NCI-H187 (cell line): ENCODE measurements at regions not wholly inside any gene's neighbourhood (a gene's known extent, or its start where the extent isn't known, plus 50 kb on each side); places are given as distances from the start of the nearest gene placed in this dataset.
A peak's percentile ranks its signal among the peaks of the same experiment; 100 is the strongest.
"Not testable (repeated sequence)": the region's sequence is repeated elsewhere in the genome, so short reads cannot be mapped to it uniquely, and the experiment has no call there.

Source experiments
- DNase-seq, 2 experiments: peaks; one replicate each; lab custom pipeline; 2025; lab: John Stamatoyannopoulos, UW

DNA sequence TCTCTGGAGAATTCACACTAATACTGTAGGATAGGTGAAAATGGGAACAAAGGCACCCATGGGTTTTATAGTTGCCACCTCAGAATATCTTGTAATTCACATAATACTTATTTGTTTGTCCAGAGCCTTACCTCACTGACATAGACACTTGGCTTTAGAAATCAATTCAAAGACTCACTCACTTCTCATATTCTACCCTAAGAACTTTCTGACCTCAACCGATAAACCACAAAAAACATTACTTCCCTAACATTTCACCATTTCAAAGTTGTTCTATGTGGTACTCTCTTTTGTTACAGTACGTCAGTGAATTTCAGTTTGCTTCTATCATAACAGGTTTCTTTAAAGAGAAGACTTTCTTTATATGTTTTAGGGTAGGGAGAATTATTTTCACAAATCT is 359.3 kb downstream of the IGSF11 start:
- no peak for DNase-seq

DNA sequence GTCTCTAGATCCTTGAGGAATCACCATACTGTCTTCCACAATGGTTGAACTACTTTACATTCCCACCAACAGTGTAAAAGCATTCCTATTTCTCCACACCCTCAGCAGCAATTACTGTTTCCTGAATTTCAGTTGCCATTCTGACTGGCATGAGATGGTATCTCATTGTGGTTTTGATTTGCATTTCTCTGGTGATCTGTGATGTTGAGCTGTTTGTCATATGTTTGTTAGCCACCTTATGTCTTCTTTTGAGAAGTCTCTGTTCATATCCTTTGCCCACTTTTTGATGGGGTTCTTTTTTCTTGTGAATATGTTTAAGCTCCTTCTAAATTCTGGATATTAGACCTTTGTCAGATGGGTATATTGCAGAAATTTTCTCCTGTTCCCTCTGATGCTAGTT is 356.0 kb downstream of the IGSF11 start:
- DNase-seq = not testable (repeated sequence)

DNA sequence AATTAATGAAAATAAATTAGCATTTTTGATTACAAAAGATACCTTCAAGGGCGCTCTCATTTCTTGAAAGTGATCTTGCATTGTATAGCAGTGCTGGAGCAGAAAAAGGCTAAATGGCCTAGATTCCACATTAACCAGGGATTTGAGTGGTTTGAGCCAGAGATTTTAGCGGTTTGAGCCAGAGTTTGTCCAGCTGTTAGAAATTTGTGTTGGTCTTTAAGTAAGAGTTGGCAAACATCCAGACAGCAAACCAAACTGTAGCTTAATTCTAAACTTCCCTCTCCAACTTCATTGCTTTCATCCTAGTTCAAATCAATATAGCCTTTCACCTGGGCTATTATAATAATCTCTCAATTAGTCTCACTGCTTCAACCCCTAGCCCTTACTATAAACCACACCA is 351.7 kb downstream of the IGSF11 start:
- no peak for DNase-seq

DNA sequence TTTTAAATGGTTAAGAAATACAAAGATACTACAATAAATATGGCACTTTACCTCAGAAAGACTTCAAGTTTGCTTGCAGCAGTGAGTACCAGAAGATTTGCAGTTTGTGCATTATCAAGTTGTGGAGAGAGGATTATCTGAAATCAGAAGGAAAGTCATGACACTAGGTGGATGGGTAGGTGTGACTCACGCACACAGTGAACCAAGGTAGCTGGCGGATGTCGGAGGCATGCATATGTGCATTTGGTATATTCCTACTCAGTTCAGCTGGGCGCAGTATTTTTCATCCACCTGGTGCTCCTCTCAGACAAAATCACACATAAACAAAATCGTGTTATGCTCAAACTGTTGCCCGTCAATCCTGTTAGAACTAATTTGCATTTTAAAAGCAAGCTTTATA is 351.0 kb downstream of the IGSF11 start:
- DNase-seq = no peak

DNA sequence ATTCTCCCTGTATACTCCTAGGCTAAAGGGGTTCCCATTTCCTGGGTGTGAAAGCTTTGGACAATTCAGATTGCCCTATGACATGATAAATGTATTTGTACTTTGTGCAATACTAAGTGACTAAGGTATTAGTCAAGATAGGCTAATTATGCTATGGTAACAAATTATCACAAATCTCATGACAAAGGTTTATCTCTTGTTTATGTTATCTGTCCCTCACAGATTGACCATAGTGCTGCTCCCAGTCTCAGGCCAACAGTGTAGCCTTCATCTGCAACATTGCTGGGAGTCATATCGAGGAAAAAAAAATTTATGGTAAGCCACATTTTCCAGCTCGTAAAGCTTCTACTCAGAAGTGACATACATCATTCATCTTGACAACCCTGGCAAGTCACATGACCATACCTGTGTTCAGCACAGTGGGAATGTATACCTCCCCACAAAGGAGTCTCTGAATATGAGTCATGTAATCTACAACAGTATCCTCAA is 346.2 kb downstream of the IGSF11 start:
- DNase-seq = no peak

DNA sequence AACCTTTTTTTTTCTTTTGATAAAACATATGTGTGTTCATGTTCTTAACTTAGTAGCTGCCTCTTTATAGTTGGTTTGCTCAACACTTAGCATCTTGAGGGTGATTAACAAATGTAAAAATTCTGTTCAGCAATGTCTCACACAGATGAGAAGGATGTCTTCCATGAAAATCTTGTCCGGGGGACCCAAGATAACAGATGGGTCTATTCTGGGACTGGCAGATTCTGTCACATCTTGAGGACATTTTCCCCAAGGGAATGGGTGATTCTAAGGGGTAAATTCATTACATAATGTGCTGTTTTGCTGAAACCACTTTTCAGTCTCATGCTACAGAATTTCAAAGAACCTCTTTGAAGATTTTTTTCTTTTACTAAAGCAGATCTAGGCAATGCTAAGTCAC is 342.2 kb downstream of the IGSF11 start:
- no peak for DNase-seq

DNA sequence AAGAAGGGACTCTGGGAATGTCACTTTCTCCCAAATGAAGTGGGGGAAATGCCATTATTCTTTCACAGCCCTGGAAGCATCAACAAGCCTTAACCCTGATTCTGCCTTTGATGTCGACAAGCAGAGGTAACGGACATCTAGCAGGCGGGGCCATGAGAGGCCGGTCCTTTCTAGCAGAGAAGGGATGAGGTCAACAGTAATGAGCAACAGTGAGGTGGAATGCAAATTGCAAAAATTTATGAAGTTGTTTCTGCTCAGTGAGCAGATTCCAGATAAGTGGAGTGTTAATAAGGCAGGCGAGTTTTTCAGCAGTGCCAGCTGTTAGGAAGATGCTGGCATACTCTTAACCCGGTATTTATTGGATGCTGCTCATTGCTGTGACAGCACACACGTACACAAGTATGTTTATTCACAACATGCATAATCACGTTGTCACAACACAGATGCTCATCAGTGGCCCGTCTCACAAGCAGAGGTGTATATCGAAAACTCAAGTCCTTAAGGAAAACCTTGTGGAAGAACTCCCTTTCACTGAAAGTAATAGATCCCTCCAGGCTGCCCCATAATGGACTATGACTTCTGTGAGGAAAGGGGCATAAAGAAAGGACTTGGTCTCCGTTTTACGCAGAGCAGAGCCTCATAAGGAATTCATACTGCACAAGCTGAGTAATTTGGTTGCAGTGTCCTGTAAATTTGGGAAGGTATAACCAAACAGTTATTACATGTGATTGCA is 329.0 kb downstream of the IGSF11 start:
- no peak for DNase-seq

DNA sequence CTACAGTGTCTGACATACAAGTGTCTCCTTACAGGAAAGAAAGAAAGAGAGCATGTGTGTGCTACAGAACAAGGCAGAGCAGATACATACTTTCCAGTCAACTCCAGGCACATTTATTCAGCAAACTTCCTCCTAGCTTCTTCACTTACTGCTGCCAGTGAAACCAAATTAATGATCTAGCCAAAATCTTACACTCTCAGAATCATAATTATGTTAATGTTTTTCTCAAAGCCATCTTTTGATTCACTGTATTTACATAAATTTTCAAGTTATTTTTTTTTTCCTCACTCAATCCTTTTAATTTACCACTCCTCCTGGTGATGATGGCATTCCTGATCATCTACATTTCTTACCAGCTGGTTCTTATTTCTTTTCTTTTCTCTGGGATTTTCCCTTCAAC is 326.7 kb downstream of the IGSF11 start:
- DNase-seq = no peak

DNA sequence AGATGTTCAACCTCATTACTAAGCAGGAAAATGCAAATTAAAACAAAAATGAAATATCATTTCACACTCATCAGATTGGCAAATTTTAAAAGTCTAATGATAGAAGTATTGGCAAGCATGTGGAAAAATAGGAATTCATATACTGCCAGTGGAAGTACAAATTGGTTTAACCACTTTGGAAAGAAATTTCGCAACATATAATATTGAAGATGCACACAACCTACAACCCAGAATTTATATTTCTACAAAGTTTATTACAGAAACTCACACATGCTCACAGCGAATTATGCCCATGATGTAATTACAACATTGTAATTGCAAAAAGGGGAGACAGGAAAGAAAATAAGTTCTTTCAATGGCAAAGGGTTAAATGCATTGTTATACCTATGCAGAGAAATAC is 324.1 kb downstream of the IGSF11 start:
- no peak for DNase-seq

DNA sequence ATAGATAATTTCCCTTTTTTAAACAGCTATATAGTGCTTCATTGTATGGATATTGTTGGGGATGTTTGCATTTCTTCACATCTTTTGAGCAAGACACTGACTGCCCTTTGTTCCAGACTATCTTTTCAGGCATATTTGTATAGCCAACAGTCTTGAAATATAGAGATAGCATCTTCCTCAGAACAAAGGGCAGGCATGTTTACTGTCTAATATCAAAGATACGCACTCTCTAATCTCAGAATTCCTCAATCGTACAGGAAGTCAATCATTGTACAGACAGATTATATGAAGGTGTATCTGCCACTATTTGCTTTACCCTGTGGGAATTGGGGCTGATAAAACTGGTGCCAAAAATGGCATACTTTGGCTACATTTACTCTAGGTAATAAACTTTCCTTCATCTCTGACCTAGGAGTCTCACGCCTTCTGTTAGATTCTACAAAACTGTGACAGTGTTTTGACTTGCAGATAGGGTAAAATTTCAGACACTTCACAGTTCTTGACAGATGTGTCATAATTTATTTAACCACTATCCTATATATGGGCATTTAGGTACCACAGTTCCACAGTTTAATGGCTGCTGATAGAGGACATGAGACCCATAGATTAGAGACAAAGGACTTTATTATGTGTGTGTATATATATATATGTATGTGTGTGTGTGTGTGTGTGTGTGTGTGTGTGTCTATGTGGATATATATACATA is 321.0 kb downstream of the IGSF11 start:
- DNase-seq = no peak

DNA sequence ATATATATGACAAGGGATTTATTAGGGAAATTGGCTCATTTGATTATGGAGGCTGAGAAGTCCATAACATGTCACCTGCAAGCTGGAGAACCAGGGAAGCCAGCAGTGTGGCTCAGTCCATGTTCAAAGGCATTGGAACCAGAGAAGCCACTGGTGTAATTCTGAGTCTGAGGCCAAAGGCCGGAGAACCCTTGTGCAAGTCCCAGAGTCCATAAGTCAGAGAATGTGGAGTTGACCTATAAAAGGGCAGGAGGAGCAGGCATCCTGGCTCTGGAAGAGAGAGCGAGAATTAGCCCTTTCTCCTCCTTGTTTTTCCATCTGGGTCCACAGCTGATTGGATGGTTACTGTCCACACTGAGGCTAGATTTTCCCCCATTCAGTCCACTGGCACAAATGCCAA is 319.8 kb downstream of the IGSF11 start:
- DNase-seq = no peak

DNA sequence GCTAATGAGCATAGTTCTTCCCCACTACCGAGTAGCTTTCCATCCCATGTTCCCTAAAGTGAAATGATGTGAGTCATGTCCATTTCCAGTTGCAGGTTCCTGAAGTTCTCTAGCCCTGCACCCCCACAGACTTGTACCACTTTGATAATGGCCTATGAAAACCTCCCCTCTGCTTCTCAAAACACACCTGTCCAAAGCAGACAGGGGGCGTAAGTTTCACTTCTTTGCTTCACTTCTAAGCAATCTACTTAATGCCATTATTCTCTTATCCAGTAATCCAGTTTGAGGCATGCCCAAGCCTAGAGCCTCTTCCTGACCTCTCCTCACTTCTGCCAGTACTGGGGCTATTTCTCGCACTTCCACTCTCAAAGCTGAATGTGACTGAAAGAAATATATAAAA is 305.1 kb downstream of the IGSF11 start:
- no peak for DNase-seq

DNA sequence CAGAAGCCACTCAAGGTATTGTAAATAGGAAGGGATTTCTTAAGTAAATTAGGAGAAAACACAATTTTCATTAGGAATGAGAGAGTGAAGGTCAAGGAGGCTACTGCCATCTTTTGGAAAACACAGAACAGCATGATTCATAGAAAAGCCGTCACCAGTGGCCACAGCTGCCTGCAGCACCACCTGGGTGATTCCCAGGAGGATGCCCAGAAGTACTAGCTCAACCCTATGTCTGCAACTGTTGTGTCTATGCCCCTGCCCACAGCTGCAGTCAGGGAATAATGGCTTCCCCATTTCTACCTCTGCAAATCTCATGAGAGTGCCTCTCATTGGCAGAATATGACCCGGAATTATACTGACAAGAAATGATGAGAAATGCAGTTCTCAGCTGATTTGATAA is 300.0 kb downstream of the IGSF11 start:
- peak in 1 of 2 experiments; percentile 5 for DNase-seq

DNA sequence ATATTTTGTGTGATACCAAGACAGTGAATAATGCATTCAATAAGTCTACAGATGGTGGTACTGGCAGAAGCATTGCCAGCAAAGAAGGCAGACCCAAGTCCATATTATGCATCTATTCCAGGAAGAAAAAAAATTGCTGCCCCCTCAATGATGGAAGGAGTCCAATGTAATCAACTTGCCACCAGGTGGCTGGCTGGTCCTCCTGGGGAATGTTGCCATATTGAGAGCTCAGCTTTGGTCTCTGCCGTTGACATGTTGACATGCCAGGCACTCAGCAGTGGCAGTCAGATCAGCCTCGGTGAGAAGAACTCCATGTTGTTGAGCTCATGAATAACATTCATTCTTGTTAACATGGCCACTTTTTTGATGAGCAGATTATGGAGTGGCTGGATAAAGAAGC is 298.5 kb downstream of the IGSF11 start:
- DNase-seq = no peak

DNA sequence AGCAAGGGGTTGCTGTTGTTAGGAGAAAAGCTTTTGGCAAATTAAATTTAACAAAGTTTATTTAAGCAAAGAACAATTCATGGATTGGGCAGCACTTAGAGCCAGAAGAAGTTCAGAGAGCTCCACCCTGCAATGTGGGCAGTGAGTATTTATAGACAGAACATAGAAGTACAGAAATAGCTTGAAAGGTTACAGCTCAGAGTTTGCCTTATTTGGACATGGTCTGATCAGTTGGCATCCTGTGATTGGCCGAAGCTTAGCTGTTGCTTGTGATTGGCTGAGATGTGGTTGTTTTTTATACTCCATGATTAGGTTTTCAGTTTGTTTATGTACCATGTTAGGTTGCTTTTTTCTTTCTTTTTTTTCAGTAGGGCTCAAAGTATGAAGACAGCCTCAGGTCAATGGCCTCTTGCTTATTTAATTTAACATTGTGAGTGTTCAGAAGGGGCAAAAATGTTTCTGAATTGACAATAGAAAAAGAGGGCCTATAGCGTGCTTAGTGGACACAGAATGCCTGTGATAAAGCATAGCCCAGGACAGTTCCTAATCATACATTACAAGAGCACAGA is 293.8 kb downstream of the IGSF11 start:
- no peak for DNase-seq

DNA sequence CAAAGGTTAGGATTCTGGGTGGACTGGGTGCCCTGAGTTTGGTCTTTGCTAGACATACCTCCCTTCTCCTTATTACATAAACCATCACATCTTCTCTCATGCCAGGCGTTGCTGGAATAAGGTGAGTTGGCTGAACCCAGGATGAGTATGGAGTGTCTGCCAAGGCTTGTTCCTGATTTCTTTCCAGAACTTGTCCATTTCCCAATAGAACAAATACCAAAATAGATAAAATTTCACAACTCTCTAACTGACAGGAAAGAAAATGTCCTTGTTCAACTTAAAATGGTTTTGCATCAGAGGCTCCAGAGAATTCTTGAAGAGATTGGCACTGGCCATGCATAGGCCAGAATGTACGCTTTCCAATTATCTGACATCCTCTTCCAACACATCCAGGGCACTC is 291.9 kb downstream of the IGSF11 start:
- no peak for DNase-seq

DNA sequence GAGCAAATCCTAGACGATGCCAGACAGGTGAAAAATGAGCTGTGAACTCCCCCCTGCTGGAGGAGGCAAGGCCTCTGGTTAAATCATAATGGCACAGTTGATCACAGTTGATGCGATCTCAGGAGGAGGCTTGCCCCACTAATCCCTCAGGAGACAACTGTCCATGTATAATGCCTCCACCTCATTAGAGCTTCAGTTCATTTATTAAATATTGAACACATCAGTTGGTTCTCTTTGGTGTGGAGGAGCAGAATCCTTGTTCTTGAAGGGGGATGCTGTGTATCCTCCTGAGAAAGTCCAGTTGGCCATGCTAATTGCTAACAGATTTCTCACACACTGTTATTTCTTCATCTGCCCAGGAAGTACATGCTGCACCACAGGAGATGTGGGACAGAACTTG is 290.5 kb downstream of the IGSF11 start:
- no peak for DNase-seq

DNA sequence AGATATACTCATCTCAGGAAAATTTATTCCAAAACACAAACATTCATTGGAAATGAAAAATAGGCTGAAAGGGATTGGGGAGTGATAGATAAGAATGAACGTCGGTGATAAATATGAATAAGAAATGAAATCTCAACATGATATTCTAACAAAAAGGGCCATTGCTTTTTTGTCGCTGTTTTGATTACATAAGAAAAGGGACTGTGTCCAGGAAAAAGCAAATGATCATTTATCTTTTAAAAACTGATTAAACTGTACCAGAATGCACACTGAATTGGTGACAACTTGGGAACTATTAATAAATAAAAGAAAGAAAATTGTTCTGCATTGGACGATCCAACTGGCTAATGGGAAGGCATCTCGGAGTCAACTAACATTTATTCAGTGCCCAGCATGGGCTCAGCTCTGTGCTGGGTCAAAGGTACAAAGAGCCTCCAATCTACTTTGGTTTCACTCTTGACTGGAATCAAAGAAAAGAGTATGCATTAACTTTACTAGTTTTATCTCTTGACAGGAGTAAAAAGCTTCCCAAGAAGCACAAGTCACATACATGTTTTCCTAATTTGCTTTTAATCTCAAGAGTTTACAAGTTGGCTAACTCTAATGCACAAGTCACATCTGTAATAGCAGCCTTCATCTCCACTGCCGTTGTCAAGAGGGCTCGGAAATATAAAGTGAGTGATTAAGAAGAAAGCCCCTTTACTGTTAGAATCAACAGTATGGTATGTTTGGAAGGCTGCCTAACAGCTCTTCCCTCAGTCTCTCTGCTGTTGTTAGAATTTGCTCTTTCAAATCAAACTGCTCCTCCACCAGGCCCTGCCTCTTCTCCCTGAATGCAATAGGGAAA is 280.0 kb downstream of the IGSF11 start:
- no peak for DNase-seq

DNA sequence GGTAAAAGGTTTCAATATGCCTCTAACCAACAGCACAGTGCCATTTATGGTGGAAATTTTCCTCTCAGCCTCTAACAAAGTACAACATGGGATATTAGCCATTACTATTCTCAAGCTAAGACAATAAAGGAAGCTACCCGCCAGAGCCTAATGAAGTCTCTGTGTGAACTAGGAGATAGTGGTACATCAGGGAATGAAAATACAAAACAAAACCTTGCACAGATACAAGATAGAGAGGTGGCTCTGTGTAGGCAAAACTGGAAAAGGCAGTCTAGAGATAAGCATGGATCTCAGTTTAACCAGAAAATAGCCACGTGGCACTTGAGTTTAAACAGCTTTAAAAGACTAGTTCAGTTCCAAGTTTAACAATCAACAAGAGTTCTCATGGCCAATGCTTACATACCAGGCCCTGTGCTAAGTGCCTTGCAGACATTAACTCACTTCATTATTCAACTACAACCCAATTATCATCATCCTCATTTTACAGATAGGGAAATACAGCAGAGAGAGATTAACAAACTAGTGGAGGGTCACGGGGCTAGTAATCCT is 279.3 kb downstream of the IGSF11 start:
- DNase-seq = no peak

DNA sequence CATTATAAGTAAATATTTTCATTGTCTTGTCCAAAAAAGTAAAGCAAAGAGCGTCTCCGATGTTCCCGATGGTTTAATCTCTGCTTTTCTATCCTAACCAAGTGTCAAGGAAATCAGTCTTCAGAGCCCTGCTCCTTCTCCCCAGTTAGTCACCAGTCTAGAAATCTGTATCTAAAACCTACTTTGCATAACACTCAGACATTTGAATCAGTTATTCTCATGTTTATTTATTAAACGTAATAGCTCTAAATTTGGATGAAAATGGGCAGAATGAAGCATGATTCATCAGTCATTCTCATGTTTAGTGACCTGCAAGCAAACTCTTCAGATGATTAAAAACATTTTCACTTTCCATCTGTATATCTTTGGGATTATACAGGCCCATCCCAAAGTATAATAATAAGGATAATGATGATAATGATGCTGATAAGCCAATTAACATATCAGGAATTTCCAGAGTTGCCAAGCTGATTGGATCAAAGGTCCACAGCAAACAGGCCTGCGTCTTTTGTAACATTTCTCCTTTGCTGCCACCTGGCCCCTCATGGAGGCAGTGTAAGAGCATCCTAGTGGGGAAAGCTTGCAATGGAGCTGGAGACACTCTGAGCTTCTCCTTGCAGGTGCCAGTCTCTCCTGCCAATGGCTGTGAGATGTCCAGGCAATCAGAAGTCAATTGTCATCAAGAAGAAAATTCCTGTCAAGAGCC is 273.9 kb downstream of the IGSF11 start:
- DNase-seq = no peak

DNA sequence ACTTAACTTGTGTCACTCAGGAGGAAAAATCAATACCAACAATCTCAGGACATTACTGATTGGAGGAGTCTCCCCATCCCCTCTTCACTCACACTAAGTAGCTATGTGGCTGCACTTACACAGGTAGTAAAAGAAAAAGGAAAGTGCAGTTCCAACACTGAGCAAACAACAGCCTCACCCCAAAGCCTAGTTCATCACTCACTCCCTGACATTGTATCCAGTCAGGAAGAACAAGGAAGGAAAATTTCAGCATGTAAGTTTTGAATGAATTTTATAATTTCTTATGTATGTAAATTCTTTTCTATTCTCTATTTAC is 273.4 kb downstream of the IGSF11 start:
- DNase-seq = peak; percentile 80 to 85
